Stimulated activated CD4-positive, alpha-beta T cell treated with anti-CD3 and anti-CD28 coated beads, Interleukin-2, amount 100 ng/mL, for 24 hours (primary cell): ENCODE measurements at regions not wholly inside any gene's neighbourhood (a gene's known extent, or its start where the extent isn't known, plus 50 kb on each side); places are given as distances from the start of the nearest gene placed in this dataset.
"Not testable (repeated sequence)": the region's sequence is repeated elsewhere in the genome, so short reads cannot be mapped to it uniquely, and the experiment has no call there.

Experiments
- DNase-seq, 2 donors: peaks; one replicate each; pipeline ENCODE4 v3.0.0-alpha.2; 2020

GRCh38 chr2:38243186-38243880, 133.7 kb downstream of the ATL2 start:
- no peak for DNase-seq

GRCh38 chr2:38239452-38239851, 137.6 kb downstream of the ATL2 start:
- no peak for DNase-seq

GRCh38 chr2:38238705-38239104, 138.4 kb downstream of the ATL2 start:
- not testable (repeated sequence) for DNase-seq

GRCh38 chr2:38237311-38237710, 139.8 kb downstream of the ATL2 start:
- DNase-seq = no peak

GRCh38 chr2:38233231-38233983, 143.7 kb downstream of the ATL2 start:
- DNase-seq = no peak

- no peak for DNase-seq
Measured at GRCh38 chr2:38232454-38232853, 144.6 kb downstream of the ATL2 start.

GRCh38 chr2:38230756-38231155, 146.3 kb downstream of the ATL2 start:
- no peak for DNase-seq

- no peak for DNase-seq
Measured at GRCh38 chr2:38228753-38229152, 148.3 kb downstream of the ATL2 start.

- no peak for DNase-seq
Measured at GRCh38 chr2:38224821-38225437, 149.0 kb upstream of the CYP1B1 start.

- DNase-seq = no peak
Measured at GRCh38 chr2:38224181-38224580, 148.2 kb upstream of the CYP1B1 start.

GRCh38 chr2:38223256-38223655, 147.3 kb upstream of the CYP1B1 start:
- DNase-seq = no peak

GRCh38 chr2:38220164-38220563, 144.2 kb upstream of the CYP1B1 start:
- DNase-seq = no peak

GRCh38 chr2:38218995-38219394, 143.0 kb upstream of the CYP1B1 start:
- DNase-seq = no peak

GRCh38 chr2:38218591-38218991, 142.6 kb upstream of the CYP1B1 start:
- no peak for DNase-seq

GRCh38 chr2:38217401-38218188, 141.6 kb upstream of the CYP1B1 start:
- DNase-seq = no peak

- DNase-seq = no peak
Measured at GRCh38 chr2:38216886-38217285, 140.9 kb upstream of the CYP1B1 start.

GRCh38 chr2:38215993-38216392, 140.0 kb upstream of the CYP1B1 start:
- DNase-seq = no peak

GRCh38 chr2:38215522-38215921, 139.6 kb upstream of the CYP1B1 start:
- DNase-seq = no peak

GRCh38 chr2:38214209-38214717, 138.3 kb upstream of the CYP1B1 start:
- peak in 1 of 2 donors; percentile 9 for DNase-seq

- no peak for DNase-seq
Measured at GRCh38 chr2:38213619-38214167, 137.7 kb upstream of the CYP1B1 start.

GRCh38 chr2:38212312-38212711, 136.4 kb upstream of the CYP1B1 start:
- DNase-seq = no peak

GRCh38 chr2:38207168-38207567, 131.2 kb upstream of the CYP1B1 start:
- DNase-seq = no peak

GRCh38 chr2:38203446-38203810, 127.5 kb upstream of the CYP1B1 start:
- no peak for DNase-seq
